Sciatic nerve (tissue), 2 donors: ENCODE measurements at regions not wholly inside any gene's neighbourhood (a gene's known extent, or its start where the extent isn't known, plus 50 kb on each side); places are given as distances from the start of the nearest gene placed in this dataset.
A peak's percentile ranks its signal among the peaks of the same experiment; 100 is the strongest.
"Not testable (repeated sequence)": the region's sequence is repeated elsewhere in the genome, so short reads cannot be mapped to it uniquely, and the experiment has no call there.

Experiments
- ATAC-seq: fragments of 200-7000 bp; cut with Tn5 transposase; one replicate; pipeline ENCODE4 v1.9.1; 2020; ENCODE audit warnings: mild to moderate bottlenecking, moderate library complexity
- DNase-seq: peaks from one replicate; pipeline ENCODE4 v3.0.0-alpha.2; 2020; ENCODE audit warnings: low spot score
- intact Hi-C: fragments of 100-400 bp; cut with DNase I; formaldehyde crosslinking; loops from one replicate; pipeline ENCODE4 v1.14.2; 2022
- donor health status: DM: no; HTN: no; CAD: no.
- donor health status: DM: no; HTN: no; CAD: no.

DNA sequence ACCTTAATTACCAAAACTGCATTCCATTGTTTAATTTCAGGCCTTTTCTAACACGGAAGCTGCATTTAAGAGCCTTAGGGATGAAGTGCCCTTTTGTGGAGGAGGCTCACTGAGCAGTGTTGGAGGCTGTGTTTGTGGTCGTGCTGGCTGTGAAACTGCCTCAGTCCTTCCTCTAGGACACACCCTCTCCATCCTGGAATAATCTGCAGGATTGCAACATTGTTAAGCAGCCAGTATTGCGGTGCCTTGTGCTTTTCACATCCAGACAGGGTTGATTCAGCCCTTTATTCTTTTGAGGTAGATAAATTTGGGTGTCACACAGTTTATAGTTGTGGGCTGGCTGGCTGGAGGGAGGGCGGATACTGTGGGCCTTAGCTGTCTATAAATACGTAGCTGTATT is 141.6 kb downstream of the CDRT15L2 start:
- intact Hi-C loops, result no loop called here
- ATAC-seq, result peak; percentile 39

DNA sequence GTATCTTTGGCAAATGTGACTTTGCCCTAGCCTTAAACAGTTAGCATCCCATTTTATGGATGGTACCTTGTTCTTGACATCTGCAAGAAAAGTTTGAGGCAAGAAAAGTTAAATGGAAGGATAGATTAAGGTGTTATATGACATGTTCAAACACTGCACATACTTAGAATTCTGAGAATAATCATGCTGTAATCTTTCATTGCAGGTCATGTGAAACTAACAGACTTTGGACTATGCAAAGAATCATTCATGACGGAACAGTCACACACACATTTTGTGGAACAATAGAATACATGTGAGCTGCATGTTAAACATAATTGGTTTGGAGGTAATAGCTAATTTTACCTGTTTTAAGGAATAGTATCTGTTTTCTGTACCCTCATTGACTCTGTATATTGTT is 144.9 kb downstream of the CDRT15L2 start:
- ATAC-seq, intact Hi-C loops, DNase-seq: not testable (repeated sequence)

More for the DNA sequence above, 141.6 kb downstream of the CDRT15L2 start:
- DNase-seq, result no peak

DNA sequence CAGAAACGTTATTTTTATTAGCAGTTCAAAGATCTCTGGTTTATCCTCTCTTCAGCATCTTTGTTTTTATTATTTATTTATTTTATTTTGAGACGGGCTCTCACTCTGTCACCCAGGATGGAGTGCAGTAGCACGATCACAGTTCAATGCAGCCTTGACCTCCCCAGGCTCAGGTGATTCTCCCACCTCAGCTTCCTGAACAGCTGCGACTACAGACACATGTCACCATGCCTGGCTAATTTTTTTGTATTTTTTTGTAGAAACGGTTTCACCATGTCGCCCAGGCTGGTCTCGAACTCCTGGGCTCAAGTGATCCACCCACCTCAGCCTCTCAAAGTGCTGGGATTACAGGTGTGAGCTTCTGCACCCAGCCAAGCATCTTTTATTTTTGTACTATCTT is 147.7 kb downstream of the CDRT15L2 start:
- ATAC-seq, DNase-seq, intact Hi-C loops: not testable (repeated sequence)

DNA sequence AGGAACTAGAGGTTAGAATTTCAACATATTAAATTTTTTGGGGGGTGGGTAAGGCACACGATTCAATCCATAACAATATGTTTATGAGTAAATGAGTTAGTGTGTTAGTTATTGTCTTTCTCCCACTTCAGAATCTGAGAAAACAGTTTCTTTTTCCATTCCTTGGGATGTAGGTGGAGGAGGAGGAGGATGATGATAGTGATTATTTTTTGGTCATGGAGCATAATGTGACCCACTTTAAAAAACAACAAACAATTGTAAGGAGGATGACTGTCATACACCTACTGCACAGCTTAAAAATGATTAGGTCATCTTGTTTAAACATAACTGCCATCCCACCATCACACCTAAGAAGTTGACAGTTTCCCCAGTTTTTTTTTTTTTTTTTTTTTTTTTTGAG is 148.7 kb downstream of the CDRT15L2 start:
- ATAC-seq (no peak), DNase-seq (no peak)
- intact Hi-C loops, result no loop called here

DNA sequence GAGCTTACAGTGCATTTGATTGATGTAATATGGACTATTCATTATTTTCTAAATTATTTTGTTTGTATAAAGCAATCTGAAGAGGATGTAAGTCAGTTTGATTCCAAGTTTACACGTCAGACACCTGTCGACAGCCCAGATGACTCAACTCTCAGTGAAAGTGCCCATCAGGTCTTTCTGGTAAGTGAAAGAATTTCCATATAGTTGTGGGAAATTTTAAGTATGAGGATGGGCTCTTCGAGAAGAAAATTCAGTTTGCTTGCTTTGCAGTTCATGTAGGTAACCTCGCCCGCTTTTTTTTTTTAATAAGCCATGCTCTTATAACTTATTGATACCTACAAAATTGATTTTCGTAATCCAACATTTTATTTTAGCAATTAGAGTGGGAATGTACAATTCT is 151.6 kb downstream of the CDRT15L2 start:
- DNase-seq, intact Hi-C loops, ATAC-seq: not testable (repeated sequence)

DNA sequence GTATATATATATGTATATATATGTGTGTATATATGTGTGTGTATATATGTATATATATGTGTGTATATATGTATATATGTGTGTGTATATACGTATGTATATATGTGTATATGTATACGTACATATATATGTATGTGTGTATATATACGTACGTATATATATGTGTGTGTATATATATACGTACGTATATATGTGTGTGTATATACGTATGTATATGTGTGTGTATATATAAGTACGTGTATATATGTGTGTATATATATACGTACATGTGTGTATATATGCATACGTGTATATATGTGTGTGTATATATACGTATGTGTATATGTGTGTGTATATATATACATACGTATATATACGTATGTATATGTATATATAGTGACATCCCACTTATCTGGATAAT is 154.4 kb downstream of the CDRT15L2 start:
- no peak for DNase-seq
- intact Hi-C loops, result no loop called here
- ATAC-seq, result no peak

DNA sequence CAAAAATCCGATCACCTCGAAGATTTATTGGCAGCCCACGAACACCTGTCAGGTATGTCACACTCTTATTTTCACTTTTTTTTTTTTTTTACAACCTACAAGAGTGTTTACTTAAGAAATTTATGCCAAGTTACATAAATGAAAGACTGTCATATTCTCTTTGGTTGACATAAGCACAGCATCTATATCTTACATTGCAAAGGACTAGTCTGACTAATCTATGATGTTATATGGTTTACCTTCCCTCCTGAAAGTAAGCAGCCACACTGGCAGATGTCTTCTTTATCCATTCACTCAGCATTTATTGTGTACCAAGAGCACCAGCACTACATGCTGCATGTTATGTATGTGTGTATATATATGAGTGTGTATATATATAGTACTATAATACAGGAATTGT is 156.3 kb downstream of the CDRT15L2 start:
- ATAC-seq, result no peak
- intact Hi-C loops, result no loop called here
- DNase-seq, result no peak

DNA sequence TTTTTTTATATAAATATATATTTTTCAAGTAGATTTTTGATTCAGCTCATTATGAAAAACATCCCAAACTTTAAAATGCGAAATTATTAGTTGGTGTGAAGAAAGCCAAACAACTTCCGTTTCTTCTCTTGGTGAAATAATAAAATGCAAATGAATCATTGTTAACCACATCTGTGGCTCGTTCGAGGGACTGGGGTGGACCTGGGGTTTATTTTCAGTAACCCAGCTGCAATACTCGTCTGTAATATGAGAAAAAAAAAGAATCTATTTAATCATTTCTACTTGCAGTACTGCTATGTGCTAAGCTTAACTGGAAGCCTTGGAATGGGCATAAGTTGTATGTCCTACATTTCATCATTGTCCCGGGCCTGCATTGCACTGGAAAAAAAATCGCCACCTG is 158.1 kb downstream of the CDRT15L2 start:
- DNase-seq, ATAC-seq, intact Hi-C loops: not testable (repeated sequence)

DNA sequence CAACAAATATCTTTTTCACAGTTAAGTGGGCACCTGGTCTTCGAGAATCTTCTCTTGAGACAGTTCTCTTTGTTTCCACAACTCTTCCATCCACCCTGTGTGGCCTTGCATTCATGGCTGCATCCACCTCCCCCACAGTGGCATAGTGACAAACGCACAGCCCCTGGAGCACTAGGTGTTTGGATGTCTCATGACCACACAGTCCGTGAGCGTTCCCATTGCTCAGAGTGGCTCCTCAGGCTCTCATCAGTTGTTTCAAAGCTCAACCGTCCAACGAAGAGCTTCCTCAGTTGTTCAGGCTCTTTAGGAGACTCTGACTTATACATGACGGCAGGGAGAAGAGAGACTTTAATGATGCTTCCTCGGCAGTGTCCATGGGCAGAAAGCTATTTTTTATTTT is 191.6 kb downstream of the CDRT15L2 start:
- ATAC-seq (no peak), DNase-seq (no peak)
- intact Hi-C loops, result loop anchor here (2.0 kb wide), 1 partner anchor 60 kb away; no protein-coding TSS in a partner anchor

DNA sequence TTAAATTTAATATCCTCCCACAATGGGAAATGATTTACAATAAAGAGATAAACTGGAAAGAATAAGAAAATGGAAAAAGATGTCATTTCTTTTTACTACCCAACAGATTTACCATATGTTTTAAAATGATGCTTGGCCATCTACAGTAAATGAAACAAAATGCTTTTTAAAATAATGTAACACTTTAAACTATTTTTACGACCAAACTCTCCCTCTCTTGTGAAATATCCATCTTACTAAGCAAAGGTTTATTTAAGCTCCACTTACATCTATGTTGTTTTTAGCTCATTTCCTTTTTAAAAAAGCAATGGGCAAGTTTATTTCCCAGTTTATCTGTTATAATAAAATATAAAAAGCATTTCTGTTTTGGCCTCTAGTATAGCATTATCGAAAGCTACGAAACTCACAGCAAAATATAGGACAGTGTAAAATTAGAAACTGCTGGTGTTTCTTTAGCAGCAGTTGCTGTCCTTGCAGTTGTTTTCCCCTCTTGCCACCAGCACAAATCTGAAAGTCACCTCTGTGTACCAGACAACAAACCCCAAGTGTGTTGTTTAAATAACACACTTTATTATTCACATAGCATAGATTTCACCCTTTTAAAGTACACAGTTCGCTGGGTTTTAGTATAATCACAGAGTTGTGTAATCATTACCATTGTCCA is 195.1 kb downstream of the CDRT15L2 start:
- intact Hi-C loops, result no loop called here
- no peak for DNase-seq
- ATAC-seq, result no peak

DNA sequence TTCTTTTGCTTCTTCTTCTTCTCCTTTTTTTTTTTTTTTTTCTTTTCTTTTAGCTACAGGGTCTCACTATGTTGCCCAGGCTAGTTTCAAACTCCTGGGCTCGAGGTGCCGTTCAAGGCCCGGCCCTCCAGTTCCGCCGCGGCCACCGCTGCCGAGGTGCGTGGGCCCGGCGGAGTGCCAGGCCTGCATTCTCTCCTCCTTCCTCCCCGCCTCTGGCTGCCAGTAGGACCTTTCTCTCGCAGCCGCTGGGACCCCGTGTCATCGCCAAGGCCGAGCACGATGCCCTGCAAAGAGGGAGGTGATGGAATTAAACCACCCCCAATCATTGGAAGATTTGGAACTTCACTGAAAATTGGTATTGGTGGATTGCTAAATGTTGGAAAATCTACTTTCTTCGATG is 195.8 kb downstream of the CDRT15L2 start:
- intact Hi-C loops, result no loop called here
- ATAC-seq, result no peak
- DNase-seq, result no peak

DNA sequence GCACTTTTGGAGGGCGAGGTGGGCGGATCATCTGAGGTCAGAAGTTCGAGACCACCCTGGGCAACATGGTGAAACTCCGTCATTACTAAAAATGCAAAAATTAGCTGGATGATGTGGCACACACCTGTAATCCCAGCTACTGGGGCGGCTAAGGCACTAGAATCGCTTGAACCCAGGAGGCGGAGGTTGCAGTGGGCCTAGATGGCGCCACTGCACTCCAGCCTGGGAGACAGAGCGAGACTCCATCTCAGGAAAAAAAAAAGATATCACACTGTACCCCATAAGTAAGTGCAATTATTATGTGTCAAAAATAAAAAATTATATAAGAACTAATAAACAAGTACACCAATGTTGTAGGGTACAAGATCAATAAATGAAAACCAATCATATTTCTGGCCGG is 200.0 kb downstream of the CDRT15L2 start:
- ATAC-seq (no peak), DNase-seq (no peak)
- intact Hi-C loops, result no loop called here

DNA sequence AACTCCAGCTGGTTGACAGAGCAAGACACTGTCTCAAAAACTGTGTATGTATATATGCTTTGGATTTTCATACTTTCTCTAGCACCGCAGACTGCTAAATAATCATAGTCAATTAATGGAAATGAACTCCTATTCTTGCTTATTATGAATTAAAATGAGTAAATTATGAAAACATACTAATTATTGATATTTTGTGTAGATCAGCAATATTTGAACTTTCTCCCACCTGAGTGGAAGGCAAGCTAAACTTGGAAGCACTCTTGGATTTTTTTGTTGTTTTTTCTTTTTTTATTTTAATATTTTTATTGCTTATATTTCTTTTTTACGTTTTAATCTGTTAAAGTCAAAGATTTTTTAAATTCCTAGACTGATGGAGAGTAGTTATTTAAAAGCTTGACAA is 201.7 kb downstream of the CDRT15L2 start:
- ATAC-seq (no peak), DNase-seq (no peak)
- intact Hi-C loops, result no loop called here

DNA sequence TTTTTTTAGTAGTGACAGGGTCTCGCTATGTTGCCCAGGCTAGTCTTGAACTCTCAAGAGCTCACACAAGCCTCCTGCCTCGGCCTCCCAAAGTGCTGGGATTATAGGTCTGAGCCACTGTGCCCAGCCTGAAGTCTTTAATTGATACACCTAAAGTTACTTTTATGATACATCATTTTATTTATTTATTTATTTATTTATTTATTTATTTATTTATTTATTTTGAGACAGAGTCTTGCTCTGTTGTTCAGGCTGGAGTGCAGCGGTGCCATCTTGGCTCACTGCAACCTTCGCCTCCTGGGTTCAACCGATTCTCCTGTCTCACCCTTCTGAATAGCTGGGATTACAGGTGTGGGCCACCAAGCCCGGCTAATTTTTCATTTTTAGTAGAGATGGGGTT is 202.3 kb downstream of the CDRT15L2 start:
- intact Hi-C loops, ATAC-seq: not testable (repeated sequence)

DNA sequence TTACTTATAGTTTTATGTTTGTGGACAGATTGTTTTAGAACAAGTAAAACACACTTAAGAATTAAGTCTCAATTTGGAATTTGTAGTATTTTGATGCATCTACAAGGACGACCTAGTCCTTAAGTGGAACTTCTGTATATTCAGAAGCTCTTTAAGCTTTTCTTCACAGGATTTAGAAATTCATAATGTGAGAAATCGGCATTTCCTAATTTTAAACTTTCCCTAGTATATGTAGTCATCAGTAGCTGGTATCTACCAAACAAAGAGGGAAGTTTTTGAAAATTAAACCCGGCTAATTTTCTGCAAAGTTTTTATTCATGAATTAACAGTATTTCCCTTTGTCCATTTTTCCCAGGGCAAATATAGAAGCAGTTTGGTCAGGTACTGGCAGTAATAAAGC is 203.6 kb downstream of the CDRT15L2 start:
- no peak for ATAC-seq
- no peak for DNase-seq
- intact Hi-C loops, result no loop called here

More for the DNA sequence above, 202.3 kb downstream of the CDRT15L2 start:
- DNase-seq, result not testable (repeated sequence)

DNA sequence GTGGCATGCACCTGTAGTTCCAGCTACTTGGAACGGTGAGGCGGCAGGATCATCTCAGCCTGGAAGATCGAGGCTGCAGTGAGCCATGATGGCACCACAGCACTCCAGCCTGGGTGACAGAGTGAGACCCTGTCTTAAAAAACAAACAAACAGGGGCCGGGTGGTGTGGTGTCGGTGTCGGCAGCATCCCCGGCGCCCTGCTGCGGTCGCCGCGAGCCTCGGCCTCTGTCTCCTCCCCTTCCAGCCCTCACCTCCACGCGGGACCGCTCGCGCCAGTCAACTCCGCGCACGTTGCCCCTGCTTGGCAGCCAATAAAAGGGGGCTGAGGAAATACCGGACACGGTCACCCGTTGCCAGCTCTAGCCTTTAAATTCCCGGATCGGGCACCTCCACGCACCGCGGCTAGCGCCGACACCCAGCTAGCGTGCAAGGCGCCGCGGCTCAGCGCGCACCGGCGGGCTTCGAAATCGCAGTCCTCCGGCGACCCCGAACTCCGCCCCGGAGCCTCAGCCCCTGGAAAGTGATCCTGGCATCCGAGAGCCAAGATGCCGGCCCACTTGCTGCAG is 204.7 kb downstream of the CDRT15L2 start:
- no peak for ATAC-seq
- no peak for DNase-seq

DNA sequence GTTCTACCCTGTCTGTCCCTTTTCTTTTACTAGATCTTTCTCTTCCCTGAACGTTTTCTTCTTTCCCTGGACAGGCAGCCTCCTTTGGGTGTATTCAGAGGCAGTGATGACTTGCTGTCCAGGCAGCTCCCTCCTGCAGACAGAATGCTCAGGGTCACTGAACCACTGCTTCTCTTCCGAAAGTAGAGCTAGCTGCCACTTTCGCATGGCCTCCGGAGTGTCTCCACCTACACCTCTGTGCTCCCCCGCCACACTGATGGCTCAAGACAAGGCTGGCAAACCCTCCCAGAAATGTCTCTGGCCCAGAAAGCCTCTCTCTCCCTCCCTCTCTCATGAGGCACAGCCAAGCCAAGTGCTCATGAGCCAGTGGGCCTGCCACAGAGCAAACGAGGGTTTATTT is 207.8 kb downstream of the CDRT15L2 start:
- DNase-seq, result no peak
- ATAC-seq, result no peak
- intact Hi-C loops, result no loop called here

More for the DNA sequence above, 204.7 kb downstream of the CDRT15L2 start:
- intact Hi-C loops, result no loop called here

DNA sequence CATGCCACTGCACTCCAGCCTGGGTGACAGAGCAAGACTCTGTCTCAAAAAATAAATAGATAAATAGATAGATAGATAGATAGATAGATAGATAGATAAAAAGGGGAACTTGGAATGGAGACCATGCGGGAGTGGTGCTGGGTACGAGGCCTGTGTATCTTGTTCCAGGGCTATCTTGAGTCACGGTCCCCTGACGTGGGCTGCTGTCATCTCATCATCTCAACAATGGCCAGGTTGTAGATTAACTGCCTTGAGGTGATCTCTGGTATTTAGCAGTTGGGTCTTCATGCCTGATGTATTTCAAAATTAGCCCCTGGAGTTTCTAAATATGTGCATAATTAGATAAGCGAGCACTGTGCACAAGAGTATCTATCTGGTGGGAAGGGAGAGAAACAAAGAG is 212.1 kb downstream of the CDRT15L2 start:
- ATAC-seq (no peak), DNase-seq (no peak)
- intact Hi-C loops, result no loop called here

DNA sequence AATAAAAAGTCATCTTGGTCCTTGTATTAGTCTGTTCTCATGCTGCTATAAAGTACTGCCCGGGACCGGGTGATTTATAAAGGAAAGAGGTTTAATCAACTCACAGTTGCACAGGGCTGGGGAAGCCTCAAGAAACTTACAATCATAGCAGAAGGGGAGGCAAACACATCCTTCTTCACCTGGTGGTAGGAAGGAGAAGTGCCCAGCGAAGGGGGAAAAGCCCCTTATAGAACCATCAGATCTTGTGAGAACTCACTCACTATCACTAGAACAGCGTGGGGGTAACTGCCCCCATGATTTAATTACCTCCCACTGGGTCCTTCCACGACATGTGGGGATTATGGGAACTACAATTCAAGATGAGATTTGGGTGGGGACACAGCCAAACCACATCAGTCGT is 215.0 kb downstream of the CDRT15L2 start:
- intact Hi-C loops, ATAC-seq: not testable (repeated sequence)

DNA sequence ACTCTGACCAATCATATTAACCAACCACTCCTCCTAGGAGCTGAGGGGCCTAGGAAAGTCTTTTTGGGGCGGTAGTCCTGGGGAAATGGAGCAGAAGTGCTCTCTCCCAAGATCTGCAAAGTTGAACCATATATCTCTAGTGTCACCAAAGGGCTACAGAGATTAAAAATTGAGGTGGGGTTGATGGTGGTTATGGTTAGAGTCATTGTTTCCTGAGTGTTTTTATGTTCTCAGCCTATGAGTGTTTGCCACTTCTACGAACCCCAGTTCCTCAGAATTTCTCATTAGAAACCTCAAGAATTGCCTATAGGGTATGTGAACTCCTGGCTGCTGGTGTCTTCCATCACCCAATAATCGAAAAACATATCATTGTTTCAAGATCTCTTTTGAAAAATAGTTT is 217.8 kb downstream of the CDRT15L2 start:
- no peak for ATAC-seq
- no peak for DNase-seq
- intact Hi-C loops, result no loop called here

More for the DNA sequence above, 215.0 kb downstream of the CDRT15L2 start:
- DNase-seq, result not testable (repeated sequence)

DNA sequence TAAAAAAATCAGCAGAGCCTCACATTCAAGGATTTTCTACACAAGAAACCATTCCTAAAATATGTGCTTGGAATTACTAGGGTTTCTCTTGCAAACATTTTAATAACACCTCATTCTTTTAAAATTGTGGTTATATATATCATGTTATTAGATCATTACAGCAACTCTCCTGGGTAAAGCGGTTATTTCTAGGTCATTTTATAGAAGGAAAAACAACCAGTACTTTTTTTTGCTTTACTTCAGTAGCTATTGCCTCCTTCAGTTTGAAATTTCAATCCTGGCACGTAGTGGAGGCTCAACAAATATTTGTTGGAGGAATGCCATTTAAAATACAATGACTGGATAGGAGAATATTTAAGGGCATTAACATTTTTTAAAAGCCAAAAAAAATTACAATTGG is 220.6 kb downstream of the CDRT15L2 start:
- no peak for ATAC-seq
- intact Hi-C loops, result no loop called here
- no peak for DNase-seq
